HepG2 (cell line): ENCODE measurements at regions not wholly inside any gene's neighbourhood (a gene's known extent, or its start where the extent isn't known, plus 50 kb on each side); places are given as distances from the start of the nearest gene placed in this dataset.

Experiments used
- ATAC-seq: fragments of 200-7000 bp; cut with Tn5 transposase; 3 replicates; pipeline ENCODE4 v1.9.1; 2020; ENCODE audit warnings: mild to moderate bottlenecking, moderate library complexity
- BruUV-seq: library from RNA; stranded (reverse); fragments of 400-500 nt; replicated peaks from 2 replicates; lab custom pipeline; 2021; lab: Mats Ljungman, UMichigan
- CTCF ChIA-PET: fragments of 300-600 bp; formaldehyde crosslinking; extraction: SDS; loops from one replicate; lab custom pipeline; 2021; ENCODE audit warnings: low total read pairs, inconsistent platforms, low intra/inter-chr PET ratio; lab: Yijun Ruan, JAX
- POLR2A ChIA-PET: fragments of 350-600 bp; sonication (Branson Sonifier 250); formaldehyde crosslinking; loops from one replicate; lab custom pipeline; 2020; ENCODE audit warnings: antibody characterized with exemption, inconsistent platforms; lab: Yijun Ruan, JAX
- DNase-seq: peaks from one replicate; pipeline ENCODE4 v3.0.0-alpha.2; 2015; ENCODE audit warnings: low spot score
- FAIRE-seq: peaks from 3 replicates; lab custom pipeline; 2011; peaks lifted over from hg19 to GRCh38; lab: Jason Lieb, UNC
- H2AFZ ChIP-seq: one replicate; pipeline ENCODE4 v1.6.1; 2011; ENCODE audit warnings: low read length, inconsistent platforms
- H3K27ac ChIP-seq: fragments of 300-600 bp; 3 replicates; pipeline ENCODE4 v1.8.0; 2011; ENCODE audit warnings: mixed run types, mild to moderate bottlenecking, mixed read lengths, low read length, inconsistent platforms; ENCODE audit not compliant: insufficient read depth; ENCODE audit errors: extremely low read length
- H3K27me3 ChIP-seq, 2 experiments: fragments of 200-600 bp in 1 of 2; 2 replicates in 1 of 2; 3 replicates in 1 of 2; pipeline versions ENCODE4 v1.6.0 to v1.8.0; 2011; ENCODE audit warnings: low read length in 2 of 2, mild to moderate bottlenecking in 2 of 2, moderate library complexity in 2 of 2, inconsistent platforms in 1 of 2; ENCODE audit not compliant: insufficient read depth in 2 of 2, control insufficient read depth in 1 of 2
- H3K36me3 ChIP-seq, 2 experiments: fragments of 200-600 bp in 1 of 2; replicated peaks in 1 of 2; 2 replicates in 1 of 2; 3 replicates in 1 of 2; pipeline versions ENCODE4 v1.5.1 to v1.8.0; 2011; ENCODE audit warnings: low read length in 2 of 2, inconsistent platforms in 1 of 2; ENCODE audit not compliant: insufficient read depth in 2 of 2, control insufficient read depth in 1 of 2
- H3K4me1 ChIP-seq: 2 replicates; pipeline ENCODE4 v1.5.1; 2012; ENCODE audit warnings: low read length, inconsistent platforms; ENCODE audit not compliant: insufficient read depth
- H3K4me2 ChIP-seq: 2 replicates; pipeline ENCODE4 v1.6.0; 2011; ENCODE audit warnings: low read depth, low read length, inconsistent platforms
- H3K4me3 ChIP-seq, 3 experiments: fragments of 200-600 bp in 1 of 3; sonication (generic), shearing (Covaris generic) in 1 of 3; replicated peaks in 1 of 3; 2 replicates each; pipeline ENCODE4 v1.5.1; 2011 to 2016; ENCODE audit warnings: low read length in 3 of 3, inconsistent platforms in 2 of 3, low read depth in 2 of 3, mild to moderate bottlenecking in 2 of 3, control low read depth in 1 of 3, mixed read lengths in 1 of 3; ENCODE audit not compliant: insufficient read depth in 1 of 3
- H3K79me2 ChIP-seq: one replicate; pipeline ENCODE4 v1.6.1; 2011; ENCODE audit warnings: low read length, inconsistent platforms; ENCODE audit not compliant: insufficient read depth
- H3K9ac ChIP-seq: 2 replicates; pipeline ENCODE4 v1.6.0; 2011; ENCODE audit warnings: mild to moderate bottlenecking, low read depth, low read length, inconsistent platforms; ENCODE audit not compliant: insufficient read depth
- H3K9me3 ChIP-seq: 2 replicates; pipeline ENCODE4 v1.5.1; 2012; ENCODE audit warnings: mild to moderate bottlenecking, low read length
- H4K20me1 ChIP-seq: 2 replicates; pipeline ENCODE4 v1.6.0; 2011; ENCODE audit warnings: inconsistent platforms, mild to moderate bottlenecking, low read length, moderate library complexity; ENCODE audit not compliant: insufficient read depth
- EZH2 ChIP-seq: conservative IDR thresholded peaks from 2 replicates; pipeline ENCODE4 v1.6.1; 2012; ENCODE audit warnings: mild to moderate bottlenecking, low read depth, low read length, moderate library complexity
- FOXM1 ChIP-seq: sonication (generic); formaldehyde crosslinking; IDR thresholded peaks from 2 replicates; pipeline ENCODE4 v1.5.0; 2020; ENCODE audit warnings: missing genetic modification reagents
- HINFP ChIP-seq: sonication (generic); formaldehyde crosslinking; IDR thresholded peaks from 2 replicates; pipeline ENCODE4 v1.4.0; 2020; ENCODE audit warnings: low read depth, mild to moderate bottlenecking, missing genetic modification reagents
- IKZF5 ChIP-seq: IDR thresholded peaks from 2 replicates; pipeline ENCODE4 v1.6.1; 2018; ENCODE audit warnings: missing genetic modification reagents, mild to moderate bottlenecking, missing compliant biosample characterization
- MED1 ChIP-seq: sonication (generic); formaldehyde crosslinking; IDR thresholded peaks from 2 replicates; pipeline ENCODE4 v1.4.0; 2020; ENCODE audit warnings: missing genetic modification reagents
- MTA3 ChIP-seq: sonication (generic); formaldehyde crosslinking; IDR thresholded peaks from 2 replicates; pipeline ENCODE4 v1.4.0; 2020; ENCODE audit warnings: missing genetic modification reagents
- PAX8 ChIP-seq: sonication (generic); formaldehyde crosslinking; IDR thresholded peaks from 2 replicates; pipeline ENCODE4 v1.8.0; 2022; ENCODE audit warnings: mild to moderate bottlenecking, missing genetic modification reagents, borderline replicate concordance
- PHF20 ChIP-seq: sonication (generic); formaldehyde crosslinking; IDR thresholded peaks from 2 replicates; pipeline ENCODE4 v1.5.0; 2020; ENCODE audit warnings: mild to moderate bottlenecking, missing genetic modification reagents
- ZNF232 ChIP-seq: sonication (generic); formaldehyde crosslinking; IDR thresholded peaks from 2 replicates; pipeline ENCODE4 v1.4.0; 2020; ENCODE audit warnings: missing genetic modification reagents, borderline replicate concordance
- ZNF782 ChIP-seq: sonication (generic); formaldehyde crosslinking; IDR thresholded peaks from 2 replicates; pipeline ENCODE4 v1.4.0; 2020; ENCODE audit warnings: missing genetic modification reagents, mild to moderate bottlenecking, borderline replicate concordance
- ZNF83 ChIP-seq: sonication (generic); formaldehyde crosslinking; IDR thresholded peaks from 2 replicates; pipeline ENCODE4 v1.4.0; 2020; ENCODE audit warnings: missing genetic modification reagents, mild to moderate bottlenecking, borderline replicate concordance
- ZSCAN12 ChIP-seq: sonication (generic); formaldehyde crosslinking; IDR thresholded peaks from 2 replicates; pipeline ENCODE4 v1.9.0; 2021; ENCODE audit warnings: mild to moderate bottlenecking, missing genetic modification reagents
- WGBS: methylation state at CpG from one replicate; pipeline ENCODE4 v1.1.6; 2017; ENCODE audit warnings: low lambda C conversion rate; 5-methylcytosine and 5-hydroxymethylcytosine counted together
- in situ Hi-C: cut with HindIII; loops from 2 replicates; pipeline ENCODE4 v1.10.0; 2017; ENCODE audit warnings: low pct_unique_long_range_greater_than_20kb; ENCODE audit not compliant: extremely low pct_ligation_motif_present
- intact Hi-C: fragments of 100-400 bp; cut with micrococcal nuclease; formaldehyde crosslinking; loops from one replicate; pipeline ENCODE4 v1.10.0; 2022; ENCODE audit not compliant: unreplicated experiment
- TF ChIP-seq, protein P1 (sequence below): IDR thresholded peaks from 2 replicates; pipeline ENCODE4 v1.6.1; 2016
- TF ChIP-seq, protein P2 (sequence below): sonication (generic); formaldehyde crosslinking; IDR thresholded peaks from 2 replicates; pipeline ENCODE4 v1.4.0; 2020; ENCODE audit warnings: mild to moderate bottlenecking, missing genetic modification reagents
- TF ChIP-seq, protein P3 (sequence below): sonication (generic); formaldehyde crosslinking; IDR thresholded peaks from 2 replicates; pipeline ENCODE4 v1.4.0; 2020; ENCODE audit warnings: missing genetic modification reagents
- TF ChIP-seq, protein P4 (sequence below): sonication (generic); formaldehyde crosslinking; IDR thresholded peaks from 2 replicates; pipeline ENCODE4 v1.8.0; 2022; ENCODE audit warnings: missing genetic modification reagents, mild to moderate bottlenecking, inconsistent platforms, borderline replicate concordance

GRCh38 chr16:80158766-80159165 lies 382.0 kb upstream of the DYNLRB2 start (continued):
- TF ChIP-seq ZSCAN12: no peak

DNA sequence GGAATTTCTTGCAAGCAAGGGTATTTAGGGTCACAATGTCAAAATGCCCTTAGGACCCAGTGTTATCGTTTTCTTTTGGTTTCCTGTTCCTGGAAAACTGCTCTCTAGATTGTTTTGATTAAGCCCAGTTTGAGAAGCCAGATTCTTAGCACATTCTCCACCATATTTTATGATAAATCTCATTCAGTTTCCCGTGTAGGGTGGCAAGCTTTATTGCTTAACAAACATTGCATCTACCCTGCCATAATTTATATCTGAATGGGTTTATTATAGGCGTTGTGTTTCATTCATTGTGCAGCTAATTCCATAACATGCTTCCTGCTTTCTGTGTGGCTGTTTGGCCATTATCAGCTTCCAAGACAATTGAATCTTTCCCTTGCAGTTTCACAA lies 389.1 kb upstream of the DYNLRB2 start:
- Histone ChIP-seq H3K36me3 (no peaks in the 10 kb centered on the region), H4K20me1 (no peaks in the 10 kb centered on the region), H3K9me3 (no peaks in the 10 kb centered on the region), H3K27ac (no peak overlapping the region), H3K4me2 (no peak overlapping the region), H3K9ac (no peak overlapping the region), H3K27me3 (no peaks in the 10 kb centered on the region), H2AFZ (no peak overlapping the region), H3K79me2 (no peaks in the 10 kb centered on the region), H3K4me3 (no peak overlapping the region), H3K4me1 (no peaks in the 10 kb centered on the region)
- in situ Hi-C loops (no loop called here), intact Hi-C loops (no loop called here)
- 0% methylated on average over 3 of the region's 3 CpGs for WGBS
- no TSS peak for BruUV-seq
- DNase-seq (no peak), ATAC-seq (no peak), FAIRE-seq (no peak)
- ChIA-PET CTCF (no interaction called here), POLR2A (no interaction called here)
- TF ChIP-seq HINFP (CRISPR knock-in tag): no peak
- TF ChIP-seq PHF20 (CRISPR knock-in tag): no peak
- TF ChIP-seq, protein P1, sequence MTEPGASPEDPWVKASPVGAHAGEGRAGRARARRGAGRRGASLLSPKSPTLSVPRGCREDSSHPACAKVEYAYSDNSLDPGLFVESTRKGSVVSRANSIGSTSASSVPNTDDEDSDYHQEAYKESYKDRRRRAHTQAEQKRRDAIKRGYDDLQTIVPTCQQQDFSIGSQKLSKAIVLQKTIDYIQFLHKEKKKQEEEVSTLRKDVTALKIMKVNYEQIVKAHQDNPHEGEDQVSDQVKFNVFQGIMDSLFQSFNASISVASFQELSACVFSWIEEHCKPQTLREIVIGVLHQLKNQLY (CRISPR knock-in tag): no peak
- no peak for TF ChIP-seq MED1 (CRISPR knock-in tag)
- TF ChIP-seq, protein P2, sequence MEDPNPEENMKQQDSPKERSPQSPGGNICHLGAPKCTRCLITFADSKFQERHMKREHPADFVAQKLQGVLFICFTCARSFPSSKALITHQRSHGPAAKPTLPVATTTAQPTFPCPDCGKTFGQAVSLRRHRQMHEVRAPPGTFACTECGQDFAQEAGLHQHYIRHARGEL (CRISPR knock-in tag): no peak
- no peak for TF ChIP-seq ZNF782
- TF ChIP-seq ZNF83 (CRISPR knock-in tag): no peak
- TF ChIP-seq IKZF5 (CRISPR knock-in tag): no peak
- TF ChIP-seq, protein P3, sequence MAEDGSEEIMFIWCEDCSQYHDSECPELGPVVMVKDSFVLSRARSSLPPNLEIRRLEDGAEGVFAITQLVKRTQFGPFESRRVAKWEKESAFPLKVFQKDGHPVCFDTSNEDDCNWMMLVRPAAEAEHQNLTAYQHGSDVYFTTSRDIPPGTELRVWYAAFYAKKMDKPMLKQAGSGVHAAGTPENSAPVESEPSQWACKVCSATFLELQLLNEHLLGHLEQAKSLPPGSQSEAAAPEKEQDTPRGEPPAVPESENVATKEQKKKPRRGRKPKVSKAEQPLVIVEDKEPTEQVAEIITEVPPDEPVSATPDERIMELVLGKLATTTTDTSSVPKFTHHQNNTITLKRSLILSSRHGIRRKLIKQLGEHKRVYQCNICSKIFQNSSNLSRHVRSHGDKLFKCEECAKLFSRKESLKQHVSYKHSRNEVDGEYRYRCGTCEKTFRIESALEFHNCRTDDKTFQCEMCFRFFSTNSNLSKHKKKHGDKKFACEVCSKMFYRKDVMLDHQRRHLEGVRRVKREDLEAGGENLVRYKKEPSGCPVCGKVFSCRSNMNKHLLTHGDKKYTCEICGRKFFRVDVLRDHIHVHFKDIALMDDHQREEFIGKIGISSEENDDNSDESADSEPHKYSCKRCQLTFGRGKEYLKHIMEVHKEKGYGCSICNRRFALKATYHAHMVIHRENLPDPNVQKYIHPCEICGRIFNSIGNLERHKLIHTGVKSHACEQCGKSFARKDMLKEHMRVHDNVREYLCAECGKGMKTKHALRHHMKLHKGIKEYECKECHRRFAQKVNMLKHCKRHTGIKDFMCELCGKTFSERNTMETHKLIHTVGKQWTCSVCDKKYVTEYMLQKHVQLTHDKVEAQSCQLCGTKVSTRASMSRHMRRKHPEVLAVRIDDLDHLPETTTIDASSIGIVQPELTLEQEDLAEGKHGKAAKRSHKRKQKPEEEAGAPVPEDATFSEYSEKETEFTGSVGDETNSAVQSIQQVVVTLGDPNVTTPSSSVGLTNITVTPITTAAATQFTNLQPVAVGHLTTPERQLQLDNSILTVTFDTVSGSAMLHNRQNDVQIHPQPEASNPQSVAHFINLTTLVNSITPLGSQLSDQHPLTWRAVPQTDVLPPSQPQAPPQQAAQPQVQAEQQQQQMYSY (CRISPR knock-in tag): no peak
- TF ChIP-seq EZH2: no peak
- TF ChIP-seq, protein P4, sequence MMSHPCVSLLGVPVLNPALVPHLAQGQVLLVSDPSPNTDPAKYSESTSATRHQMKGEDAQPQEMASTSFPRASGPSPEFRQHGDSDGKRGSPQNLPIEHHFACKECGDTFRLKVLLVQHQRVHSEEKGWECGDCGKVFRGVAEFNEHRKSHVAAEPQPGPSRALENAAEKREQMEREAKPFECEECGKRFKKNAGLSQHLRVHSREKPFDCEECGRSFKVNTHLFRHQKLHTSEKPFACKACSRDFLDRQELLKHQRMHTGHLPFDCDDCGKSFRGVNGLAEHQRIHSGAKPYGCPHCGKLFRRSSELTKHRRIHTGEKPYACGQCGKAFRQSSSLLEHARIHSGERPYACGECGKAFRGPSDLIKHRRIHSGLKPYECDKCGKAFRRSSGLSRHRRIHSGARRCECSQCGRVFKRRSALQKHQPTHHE (CRISPR knock-in tag): no peak
- no peak for TF ChIP-seq MTA3
- no peak for TF ChIP-seq PAX8 (CRISPR knock-in tag)
- TF ChIP-seq ZNF232 (CRISPR knock-in tag): no peak
- no peak for TF ChIP-seq FOXM1 (CRISPR knock-in tag)
